NCI-H1092 treated with DMSO at 0.1 percent for 48 hours (cell line): ENCODE measurements at regions not wholly inside any gene's neighbourhood (a gene's known extent, or its start where the extent isn't known, plus 50 kb on each side); places are given as distances from the start of the nearest gene placed in this dataset.
A peak's percentile ranks its signal among the peaks of the same experiment; 100 is the strongest.

Experiments
- DNase-seq: peaks from one replicate; lab custom pipeline; 2025; lab: John Stamatoyannopoulos, UW

DNA sequence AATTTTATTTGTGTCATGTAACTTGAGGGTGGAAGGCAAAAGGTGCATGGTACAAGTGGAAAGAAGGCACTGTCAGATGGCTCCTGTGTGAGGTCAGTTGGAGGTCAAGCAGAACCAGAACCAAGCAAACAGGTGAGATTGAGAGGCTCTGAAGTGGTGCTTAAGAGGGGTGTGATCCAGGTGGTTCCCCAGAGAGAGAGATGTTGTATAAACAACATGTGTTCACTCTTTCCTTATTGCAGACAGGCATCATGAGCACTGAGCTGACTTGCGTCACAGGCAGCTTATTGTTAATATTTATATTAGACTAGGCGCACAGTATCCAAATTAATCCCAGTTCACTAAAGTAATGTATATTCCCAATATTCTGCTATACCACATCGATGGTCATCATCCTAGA, 56.8 kb downstream of the CXCL13 start:
- peak; percentile 72 for DNase-seq
